Prostate gland (tissue), 2 donors: ENCODE measurements at regions not wholly inside any gene's neighbourhood (a gene's known extent, or its start where the extent isn't known, plus 50 kb on each side); places are given as distances from the start of the nearest gene placed in this dataset.

Source experiments
- POLR2AphosphoS5 ChIP-seq: sonication (generic); formaldehyde crosslinking; IDR thresholded peaks from one replicate; pipeline ENCODE4 v1.6.1; 2017; ENCODE audit warnings: antibody characterized with exemption
- TF ChIP-seq, protein P1 (sequence below), 4 experiments: fragments of 200-600 bp in 2 of 4; fragments of 450-650 bp in 2 of 4; sonication (generic) in 2 of 4; IDR thresholded peaks; 1 replicate in 3 of 4; 2 replicates in 1 of 4; pipeline ENCODE4 v1.5.1; 2016 to 2019; ENCODE audit warnings: antibody characterized with exemption in 4 of 4, mild to moderate bottlenecking in 2 of 4, moderate library complexity in 2 of 4

DNA sequence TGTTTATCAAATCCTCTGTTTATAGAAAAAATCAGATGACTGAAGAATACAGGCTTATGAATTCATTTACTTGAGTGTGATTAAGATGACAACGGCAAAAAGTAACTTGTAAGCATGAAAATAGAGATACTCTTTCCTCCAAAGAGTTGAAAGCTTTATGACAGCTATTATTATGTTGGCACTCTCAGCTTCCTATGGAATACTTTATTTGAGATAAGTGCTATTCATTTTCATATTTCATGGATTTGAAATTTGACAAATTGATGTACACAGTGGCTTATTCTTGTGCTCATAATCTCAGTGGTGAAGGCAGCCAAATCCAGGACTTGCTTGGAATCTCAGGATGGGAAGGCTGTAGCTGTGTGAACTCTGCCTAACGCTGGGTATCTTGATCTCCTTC is 991.6 kb downstream of the GALC start:
- no peak for TF ChIP-seq POLR2AphosphoS5
- TF ChIP-seq, protein P1, sequence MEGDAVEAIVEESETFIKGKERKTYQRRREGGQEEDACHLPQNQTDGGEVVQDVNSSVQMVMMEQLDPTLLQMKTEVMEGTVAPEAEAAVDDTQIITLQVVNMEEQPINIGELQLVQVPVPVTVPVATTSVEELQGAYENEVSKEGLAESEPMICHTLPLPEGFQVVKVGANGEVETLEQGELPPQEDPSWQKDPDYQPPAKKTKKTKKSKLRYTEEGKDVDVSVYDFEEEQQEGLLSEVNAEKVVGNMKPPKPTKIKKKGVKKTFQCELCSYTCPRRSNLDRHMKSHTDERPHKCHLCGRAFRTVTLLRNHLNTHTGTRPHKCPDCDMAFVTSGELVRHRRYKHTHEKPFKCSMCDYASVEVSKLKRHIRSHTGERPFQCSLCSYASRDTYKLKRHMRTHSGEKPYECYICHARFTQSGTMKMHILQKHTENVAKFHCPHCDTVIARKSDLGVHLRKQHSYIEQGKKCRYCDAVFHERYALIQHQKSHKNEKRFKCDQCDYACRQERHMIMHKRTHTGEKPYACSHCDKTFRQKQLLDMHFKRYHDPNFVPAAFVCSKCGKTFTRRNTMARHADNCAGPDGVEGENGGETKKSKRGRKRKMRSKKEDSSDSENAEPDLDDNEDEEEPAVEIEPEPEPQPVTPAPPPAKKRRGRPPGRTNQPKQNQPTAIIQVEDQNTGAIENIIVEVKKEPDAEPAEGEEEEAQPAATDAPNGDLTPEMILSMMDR (IDR thresholded peaks at IDR 0.05): no peak
